PC-9 (cell line): ENCODE measurements at regions not wholly inside any gene's neighbourhood (a gene's known extent, or its start where the extent isn't known, plus 50 kb on each side); places are given as distances from the start of the nearest gene placed in this dataset.
A peak's percentile ranks its signal among the peaks of the same experiment; 100 is the strongest.

Experiments
- BruUV-seq: library from RNA; stranded (reverse); fragments of 400-500 nt; replicated peaks from 2 replicates; lab custom pipeline; 2021; lab: Mats Ljungman, UMichigan
- CTCF ChIA-PET: fragments of 300-600 bp; sonication (Branson Sonifier 250); formaldehyde crosslinking; loops from one replicate; lab custom pipeline; 2022; ENCODE audit warnings: antibody characterized with exemption; lab: Charles Lee
- POLR2A ChIA-PET: fragments of 300-600 bp; sonication (Branson Sonifier 250); formaldehyde crosslinking; loops from one replicate; lab custom pipeline; 2022; ENCODE audit warnings: antibody characterized with exemption; ENCODE audit not compliant: unreplicated experiment; lab: Charles Lee
- DNase-seq, 2 experiments: peaks; one replicate each; pipeline versions ENCODE4 v3.0.0 to v3.0.0-alpha.2; 2015 to 2022; ENCODE audit warnings: mixed read lengths in 1 of 2
- H2AFZ ChIP-seq: fragments of 200-600 bp; sonication (generic); 2 replicates; pipeline ENCODE4 v1.8.1; 2017; ENCODE audit warnings: antibody characterized with exemption
- H3F3A ChIP-seq: fragments of 200-600 bp; sonication (generic); 2 replicates; pipeline ENCODE4 v1.8.1; 2017; ENCODE audit warnings: antibody characterized with exemption, mild to moderate bottlenecking, low read depth; ENCODE audit not compliant: insufficient read depth
- H3K27ac ChIP-seq: fragments of 200-600 bp; sonication (generic); 2 replicates; pipeline ENCODE4 v1.6.1; 2016; ENCODE audit warnings: mixed run types
- H3K27me3 ChIP-seq: fragments of 200-600 bp; sonication (generic); 2 replicates; pipeline ENCODE4 v1.6.1; 2016; ENCODE audit warnings: low read depth, mixed run types; ENCODE audit not compliant: insufficient read depth
- H3K36me3 ChIP-seq: fragments of 200-600 bp; sonication (generic); 2 replicates; pipeline ENCODE4 v1.6.1; 2016; ENCODE audit warnings: low read depth, mixed run types
- H3K4me1 ChIP-seq: fragments of 200-600 bp; sonication (generic); replicated peaks from 2 replicates; pipeline ENCODE4 v1.6.1; 2016; ENCODE audit warnings: mixed run types; ENCODE audit not compliant: insufficient read depth
- H3K4me2 ChIP-seq: fragments of 200-600 bp; sonication (generic); 2 replicates; pipeline ENCODE4 v1.6.1; 2017; ENCODE audit warnings: mixed run types
- H3K4me3 ChIP-seq: fragments of 200-600 bp; sonication (generic); 2 replicates; pipeline ENCODE4 v1.6.1; 2016; ENCODE audit warnings: mixed run types
- H3K79me2 ChIP-seq: fragments of 200-600 bp; sonication (generic); 2 replicates; pipeline ENCODE4 v1.6.1; 2017; ENCODE audit warnings: low read depth, mixed run types
- H3K9me2 ChIP-seq: fragments of 200-600 bp; sonication (generic); 2 replicates; pipeline ENCODE4 v1.8.1; 2017; ENCODE audit warnings: mild to moderate bottlenecking; ENCODE audit not compliant: insufficient read depth
- H3K9me3 ChIP-seq: fragments of 200-600 bp; sonication (generic); 2 replicates; pipeline ENCODE4 v1.8.1; 2016; ENCODE audit warnings: low read depth; ENCODE audit not compliant: insufficient read depth
- H4K20me1 ChIP-seq: fragments of 200-600 bp; sonication (generic); 2 replicates; pipeline ENCODE4 v1.8.1; 2017; ENCODE audit not compliant: insufficient read depth
- EZH2 ChIP-seq: fragments of 200-600 bp; sonication (generic); IDR thresholded peaks from 2 replicates; pipeline ENCODE4 v1.8.0; 2017; ENCODE audit warnings: antibody characterized with exemption, low read depth
- intact Hi-C: fragments of 100-400 bp; cut with micrococcal nuclease; formaldehyde crosslinking; loops from one replicate; pipeline ENCODE4 v1.10.0; 2022; ENCODE audit not compliant: unreplicated experiment
- TF ChIP-seq, protein P1 (sequence below): fragments of 200-600 bp; sonication (generic); conservative IDR thresholded peaks from 2 replicates; pipeline ENCODE4 v1.6.1; 2017; ENCODE audit warnings: mixed run types, antibody characterized with exemption, mild to moderate bottlenecking, moderate library complexity

DNA sequence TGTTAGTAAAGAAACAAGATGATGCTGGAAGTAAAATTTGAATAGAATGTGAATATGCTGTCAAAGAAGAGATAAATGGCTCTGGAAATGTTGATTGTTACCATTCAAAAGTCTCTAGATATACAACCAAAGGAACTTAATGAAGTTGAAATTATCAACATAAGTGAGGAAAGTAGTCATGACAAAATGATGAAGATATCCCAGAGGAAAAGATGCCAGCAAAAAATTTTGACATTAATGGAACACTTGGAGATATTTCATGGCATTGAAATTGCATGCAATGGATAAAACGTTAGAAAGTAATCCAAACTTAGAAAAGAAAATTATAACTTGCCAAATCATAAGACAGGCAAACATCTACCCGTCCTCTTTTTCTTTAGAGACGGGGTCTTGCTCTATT lies 154.5 kb upstream of the OLFM3 start:
- Histone ChIP-seq H3K4me1 (no peaks in the 10 kb centered on the region), H3K27me3 (no peaks in the 10 kb centered on the region), H3K79me2 (no peaks in the 10 kb centered on the region), H3K9me3 (no peaks in the 10 kb centered on the region), H3K9me2 (no peaks in the 10 kb centered on the region), H3K4me2 (no peak overlapping the region), H2AFZ (no peak overlapping the region), H3K4me3 (no peak overlapping the region), H3F3A (no peaks in the 10 kb centered on the region), H3K36me3 (no peaks in the 10 kb centered on the region), H4K20me1 (no peaks in the 10 kb centered on the region), H3K27ac (no peak overlapping the region)
- no peak for DNase-seq
- CTCF ChIA-PET: no interaction called here
- no peak for TF ChIP-seq EZH2
- TF ChIP-seq, protein P1, sequence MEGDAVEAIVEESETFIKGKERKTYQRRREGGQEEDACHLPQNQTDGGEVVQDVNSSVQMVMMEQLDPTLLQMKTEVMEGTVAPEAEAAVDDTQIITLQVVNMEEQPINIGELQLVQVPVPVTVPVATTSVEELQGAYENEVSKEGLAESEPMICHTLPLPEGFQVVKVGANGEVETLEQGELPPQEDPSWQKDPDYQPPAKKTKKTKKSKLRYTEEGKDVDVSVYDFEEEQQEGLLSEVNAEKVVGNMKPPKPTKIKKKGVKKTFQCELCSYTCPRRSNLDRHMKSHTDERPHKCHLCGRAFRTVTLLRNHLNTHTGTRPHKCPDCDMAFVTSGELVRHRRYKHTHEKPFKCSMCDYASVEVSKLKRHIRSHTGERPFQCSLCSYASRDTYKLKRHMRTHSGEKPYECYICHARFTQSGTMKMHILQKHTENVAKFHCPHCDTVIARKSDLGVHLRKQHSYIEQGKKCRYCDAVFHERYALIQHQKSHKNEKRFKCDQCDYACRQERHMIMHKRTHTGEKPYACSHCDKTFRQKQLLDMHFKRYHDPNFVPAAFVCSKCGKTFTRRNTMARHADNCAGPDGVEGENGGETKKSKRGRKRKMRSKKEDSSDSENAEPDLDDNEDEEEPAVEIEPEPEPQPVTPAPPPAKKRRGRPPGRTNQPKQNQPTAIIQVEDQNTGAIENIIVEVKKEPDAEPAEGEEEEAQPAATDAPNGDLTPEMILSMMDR: no peak
- BruUV-seq: no TSS peak
- intact Hi-C loops: no loop called here
- POLR2A ChIA-PET: no interaction called here

DNA sequence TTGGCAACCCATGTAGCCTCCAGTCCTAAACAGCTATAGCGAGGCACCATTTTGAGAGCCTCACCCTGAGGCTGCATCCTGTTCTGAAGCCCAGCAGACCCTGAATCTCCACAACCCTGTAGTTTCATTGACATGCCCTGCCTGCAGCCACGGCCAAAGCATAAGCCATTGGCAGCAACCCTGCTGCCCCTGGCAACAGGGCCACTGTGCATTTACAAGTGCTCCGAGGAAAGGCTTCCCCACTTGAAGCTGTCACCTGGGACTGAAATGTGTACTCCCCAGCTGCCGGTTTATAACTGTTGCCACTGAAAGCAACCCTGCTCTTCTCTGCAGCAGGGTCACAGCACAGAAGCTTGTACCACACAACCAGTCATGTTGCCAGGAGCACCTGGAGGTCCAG lies 124.2 kb upstream of the OLFM3 start:
- Histone ChIP-seq H3K4me1 (no peaks in the 10 kb centered on the region), H3K4me2 (no peak overlapping the region), H3F3A (no peaks in the 10 kb centered on the region), H3K9me3 (no peaks in the 10 kb centered on the region), H3K4me3 (no peak overlapping the region), H3K27ac (no peak overlapping the region), H3K36me3 (no peaks in the 10 kb centered on the region), H4K20me1 (no peaks in the 10 kb centered on the region), H3K79me2 (no peaks in the 10 kb centered on the region), H2AFZ (no peak overlapping the region), H3K9me2 (no peaks in the 10 kb centered on the region), H3K27me3 (no peaks in the 10 kb centered on the region)
- no TSS peak for BruUV-seq
- TF ChIP-seq, protein P1: no peak
- TF ChIP-seq EZH2: no peak
- ChIA-PET POLR2A (no interaction called here), CTCF (no interaction called here)
- peak in 1 of 2 experiments; percentile 13 for DNase-seq
- intact Hi-C loops: no loop called here

GRCh38 chr1:102118150-102118549 lies 121.4 kb upstream of the OLFM3 start:
- no peaks in the 10 kb centered on the region for H3K9me3 ChIP-seq
- H3K79me2 ChIP-seq: no peaks in the 10 kb centered on the region
- no peak overlapping the region for H2AFZ ChIP-seq
- no peak overlapping the region for H3K4me3 ChIP-seq
- TF ChIP-seq, protein P1: no peak
- TF ChIP-seq EZH2: no peak
- no TSS peak for BruUV-seq
- no peaks in the 10 kb centered on the region for H3K9me2 ChIP-seq
- H3K4me2 ChIP-seq: no peak overlapping the region
- CTCF ChIA-PET: no interaction called here
- DNase-seq: peak in 1 of 2 experiments; percentile 4
- no peaks in the 10 kb centered on the region for H3K27me3 ChIP-seq
- H3K27ac ChIP-seq: no peak overlapping the region
- no peaks in the 10 kb centered on the region for H3F3A ChIP-seq
- H3K4me1 ChIP-seq: no peaks in the 10 kb centered on the region
- no peaks in the 10 kb centered on the region for H3K36me3 ChIP-seq
- POLR2A ChIA-PET: no interaction called here
- intact Hi-C loops: no loop called here
- H4K20me1 ChIP-seq: no peaks in the 10 kb centered on the region
